Lower leg skin (tissue), 4 donors: ENCODE measurements at regions not wholly inside any gene's neighbourhood (a gene's known extent, or its start where the extent isn't known, plus 50 kb on each side); places are given as distances from the start of the nearest gene placed in this dataset.

Source experiments
- DNase-seq, 2 donors: peaks; one replicate each; pipeline ENCODE4 v3.0.0-alpha.2; 2019; ENCODE audit warnings: low spot score in 2 of 2
- H3K4me3 ChIP-seq: fragments of 200-600 bp; sonication (generic); 2 replicates; pipeline ENCODE4 v1.5.1; 2017; ENCODE audit warnings: mild to moderate bottlenecking, low read depth; ENCODE audit not compliant: poor library complexity, severe bottlenecking
- POLR2A ChIP-seq, 2 donors: fragments of 450-650 bp; IDR thresholded peaks; one replicate each; pipeline ENCODE4 v1.6.1; 2016 to 2017; ENCODE audit warnings: antibody characterized with exemption in 2 of 2, mild to moderate bottlenecking in 1 of 2, moderate library complexity in 1 of 2
- WGBS, 2 donors: methylation state at CpG; one replicate each; pipeline ENCODE4 v1.1.5; 2018; 5-methylcytosine and 5-hydroxymethylcytosine counted together
- intact Hi-C: fragments of 100-400 bp; cut with DNase I; formaldehyde crosslinking; loops from one replicate; pipeline ENCODE4 v1.15.0; 2023; ENCODE audit warnings: low total_unique reads
- TF ChIP-seq, protein P1 (sequence below), 3 donors: fragments of 450-650 bp; IDR thresholded peaks; one replicate each; pipeline ENCODE4 v1.5.1; 2016; ENCODE audit warnings: antibody characterized with exemption in 3 of 3, mild to moderate bottlenecking in 3 of 3, moderate library complexity in 2 of 3

DNA sequence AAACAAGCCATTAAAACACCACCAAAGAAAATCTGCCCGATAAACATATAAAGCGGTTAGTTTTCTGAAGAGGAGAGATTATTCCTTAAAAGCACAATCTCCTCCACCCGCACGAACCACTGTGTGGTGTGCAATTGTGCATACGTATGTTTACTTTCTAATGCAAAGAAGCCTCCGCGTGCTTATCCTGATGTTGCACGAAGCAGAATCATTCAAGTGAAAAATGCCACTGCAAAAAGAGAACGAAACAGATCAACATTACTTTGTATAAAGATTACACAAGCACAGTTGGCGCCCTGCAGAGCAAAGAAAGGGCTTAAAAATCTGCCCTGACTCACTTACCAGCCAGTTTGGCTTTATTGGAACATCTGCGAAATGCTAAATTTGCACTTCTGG lies 166.8 kb downstream of the ZNF281 start:
- no peak for DNase-seq
- WGBS, 2 donors, result 50 to 59% methylated on average over 11 of the region's 11 CpGs

DNA sequence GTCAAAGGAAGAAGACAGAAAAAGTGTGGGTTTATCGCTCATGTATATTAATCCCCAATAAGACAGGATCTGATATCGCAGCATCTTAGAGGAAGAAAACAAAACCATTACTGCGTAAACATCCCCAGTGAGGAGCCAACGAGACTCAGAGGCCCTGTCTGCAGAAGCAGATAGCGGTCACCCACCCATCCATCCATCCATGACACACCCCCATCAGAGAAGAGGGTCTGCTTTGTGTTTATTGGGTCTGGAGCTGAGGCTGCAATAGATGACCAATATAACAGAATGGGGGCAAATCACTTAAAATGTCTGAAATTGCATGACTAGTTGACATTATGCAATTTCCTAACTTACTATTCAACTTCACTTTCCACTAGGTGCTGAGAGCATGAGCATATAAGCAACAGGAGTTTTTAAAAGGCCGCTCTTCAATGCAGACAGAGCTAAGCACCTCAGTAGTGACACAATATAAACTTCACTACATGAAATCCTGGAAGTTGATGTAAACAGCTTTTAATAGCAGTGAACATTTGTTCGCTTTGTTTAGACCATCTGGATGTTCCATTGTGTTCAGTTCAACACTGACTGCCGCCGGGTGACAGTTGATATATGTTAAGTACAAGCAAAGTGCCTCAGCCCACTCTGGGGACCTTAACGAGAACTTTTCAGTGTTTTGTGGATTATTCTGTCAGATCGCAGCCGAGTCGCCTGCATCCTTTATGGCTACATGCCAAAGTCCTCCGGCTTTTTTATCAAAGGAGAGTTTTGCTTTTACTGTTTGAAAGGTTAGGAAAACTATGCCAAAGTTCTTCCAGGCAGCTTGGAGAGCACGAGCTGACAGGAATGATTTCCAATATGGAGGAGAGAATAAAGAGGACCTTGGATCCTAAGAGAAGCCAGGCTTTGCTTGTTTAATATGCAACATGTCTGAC lies 167.5 kb downstream of the ZNF281 start:
- DNase-seq, result no peak
- WGBS, 2 donors, result 39 to 41% methylated on average over 15 of the region's 15 CpGs
- no peak overlapping the region for H3K4me3 ChIP-seq
- TF ChIP-seq, protein P1, sequence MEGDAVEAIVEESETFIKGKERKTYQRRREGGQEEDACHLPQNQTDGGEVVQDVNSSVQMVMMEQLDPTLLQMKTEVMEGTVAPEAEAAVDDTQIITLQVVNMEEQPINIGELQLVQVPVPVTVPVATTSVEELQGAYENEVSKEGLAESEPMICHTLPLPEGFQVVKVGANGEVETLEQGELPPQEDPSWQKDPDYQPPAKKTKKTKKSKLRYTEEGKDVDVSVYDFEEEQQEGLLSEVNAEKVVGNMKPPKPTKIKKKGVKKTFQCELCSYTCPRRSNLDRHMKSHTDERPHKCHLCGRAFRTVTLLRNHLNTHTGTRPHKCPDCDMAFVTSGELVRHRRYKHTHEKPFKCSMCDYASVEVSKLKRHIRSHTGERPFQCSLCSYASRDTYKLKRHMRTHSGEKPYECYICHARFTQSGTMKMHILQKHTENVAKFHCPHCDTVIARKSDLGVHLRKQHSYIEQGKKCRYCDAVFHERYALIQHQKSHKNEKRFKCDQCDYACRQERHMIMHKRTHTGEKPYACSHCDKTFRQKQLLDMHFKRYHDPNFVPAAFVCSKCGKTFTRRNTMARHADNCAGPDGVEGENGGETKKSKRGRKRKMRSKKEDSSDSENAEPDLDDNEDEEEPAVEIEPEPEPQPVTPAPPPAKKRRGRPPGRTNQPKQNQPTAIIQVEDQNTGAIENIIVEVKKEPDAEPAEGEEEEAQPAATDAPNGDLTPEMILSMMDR (IDR thresholded peaks at IDR 0.05), result no peak
- no peak for TF ChIP-seq POLR2A (IDR thresholded peaks at IDR 0.05)
- intact Hi-C loops, result no loop called here

More for the DNA sequence above, 166.8 kb downstream of the ZNF281 start:
- intact Hi-C loops, result no loop called here
- H3K4me3 ChIP-seq, result no peak overlapping the region
- TF ChIP-seq, protein P1 (IDR thresholded peaks at IDR 0.05), result no peak
- no peak for TF ChIP-seq POLR2A (IDR thresholded peaks at IDR 0.05)

GRCh38 chr1:200240656-200241055 lies 169.2 kb downstream of the ZNF281 start:
- intact Hi-C loops, result no loop called here
- TF ChIP-seq, protein P1 (IDR thresholded peaks at IDR 0.05), result no peak
- TF ChIP-seq POLR2A (IDR thresholded peaks at IDR 0.05), result no peak
- WGBS, 2 donors, result 51 to 53% methylated on average over 9 of the region's 9 CpGs
- no peak for DNase-seq
- H3K4me3 ChIP-seq, result no peak overlapping the region

GRCh38 chr1:200238311-200238710 lies 171.5 kb downstream of the ZNF281 start:
- DNase-seq, result no peak
- no peak overlapping the region for H3K4me3 ChIP-seq
- TF ChIP-seq, protein P1 (IDR thresholded peaks at IDR 0.05), result no peak
- no peak for TF ChIP-seq POLR2A (IDR thresholded peaks at IDR 0.05)
- 87 to 92% methylated on average over 3 of the region's 3 CpGs for WGBS, 2 donors
- intact Hi-C loops, result no loop called here

DNA sequence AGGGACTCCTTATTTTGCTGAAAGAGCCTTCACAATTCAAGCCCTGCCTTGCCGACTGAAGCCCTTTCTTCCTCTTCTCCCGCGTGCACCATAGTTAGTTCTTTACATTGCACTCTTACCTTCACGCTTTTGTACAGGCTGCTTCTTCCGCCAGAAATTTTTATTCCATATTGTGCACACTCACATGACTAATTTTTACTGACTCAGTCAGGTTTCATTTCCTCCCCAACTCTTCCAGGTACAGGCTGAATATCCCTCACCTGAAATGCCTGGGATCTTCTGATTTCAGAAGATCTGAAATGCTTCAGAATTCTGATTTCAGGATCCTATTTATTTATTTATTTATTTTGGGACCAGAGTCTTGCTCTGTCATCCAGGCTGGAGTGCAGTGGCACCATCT lies 172.8 kb downstream of the ZNF281 start:
- intact Hi-C loops, result no loop called here
- no peak for DNase-seq
- TF ChIP-seq, protein P1 (IDR thresholded peaks at IDR 0.05), result no peak
- TF ChIP-seq POLR2A (IDR thresholded peaks at IDR 0.05), result no peak
- H3K4me3 ChIP-seq, result no peak overlapping the region
- WGBS, 2 donors, result 97 to 99% methylated on average over 5 of the region's 5 CpGs
